Ishikawa (cell line): ENCODE measurements at regions not wholly inside any gene's neighbourhood (a gene's known extent, or its start where the extent isn't known, plus 50 kb on each side); places are given as distances from the start of the nearest gene placed in this dataset.

Experiments
- CEBPB ChIP-seq: IDR thresholded peaks from 2 replicates; pipeline ENCODE4 v1.6.1; 2012
- CREB1 ChIP-seq: IDR thresholded peaks from 2 replicates; pipeline ENCODE4 v1.6.1; 2012; ENCODE audit warnings: low read depth
- EGR1 ChIP-seq: IDR thresholded peaks from 2 replicates; pipeline ENCODE4 v1.6.1; 2012
- EP300 ChIP-seq: IDR thresholded peaks from 2 replicates; pipeline ENCODE4 v1.6.1; 2012; ENCODE audit warnings: borderline replicate concordance
- FOXM1 ChIP-seq: IDR thresholded peaks from 2 replicates; pipeline ENCODE4 v1.6.1; 2012; ENCODE audit warnings: low read depth, borderline replicate concordance
- RAD21 ChIP-seq: IDR thresholded peaks from 2 replicates; pipeline ENCODE4 v1.6.1; 2012; ENCODE audit warnings: low read depth
- TAF1 ChIP-seq: IDR thresholded peaks from 2 replicates; pipeline ENCODE4 v1.6.1; 2012; ENCODE audit warnings: low read depth, mild to moderate bottlenecking
- YY1 ChIP-seq: IDR thresholded peaks from 2 replicates; pipeline ENCODE4 v1.6.1; 2012; ENCODE audit warnings: low read depth
- ZBTB7A ChIP-seq: IDR thresholded peaks from 2 replicates; pipeline ENCODE4 v1.6.1; 2012; ENCODE audit warnings: low read depth
- TF ChIP-seq, protein P1 (sequence below): IDR thresholded peaks from 2 replicates; pipeline ENCODE4 v1.6.1; 2012
- TF ChIP-seq, protein P2 (sequence below): IDR thresholded peaks from 2 replicates; pipeline ENCODE4 v1.6.1; 2012; ENCODE audit warnings: low read depth, mild to moderate bottlenecking

- TF ChIP-seq CREB1 (no peak), EP300 (no peak), CEBPB (no peak), TAF1 (no peak), EGR1 (no peak), FOXM1 (no peak), YY1 (no peak), RAD21 (no peak), ZBTB7A (no peak)
- TF ChIP-seq, protein P1, sequence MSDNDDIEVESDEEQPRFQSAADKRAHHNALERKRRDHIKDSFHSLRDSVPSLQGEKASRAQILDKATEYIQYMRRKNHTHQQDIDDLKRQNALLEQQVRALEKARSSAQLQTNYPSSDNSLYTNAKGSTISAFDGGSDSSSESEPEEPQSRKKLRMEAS, result no peak
- TF ChIP-seq, protein P2, sequence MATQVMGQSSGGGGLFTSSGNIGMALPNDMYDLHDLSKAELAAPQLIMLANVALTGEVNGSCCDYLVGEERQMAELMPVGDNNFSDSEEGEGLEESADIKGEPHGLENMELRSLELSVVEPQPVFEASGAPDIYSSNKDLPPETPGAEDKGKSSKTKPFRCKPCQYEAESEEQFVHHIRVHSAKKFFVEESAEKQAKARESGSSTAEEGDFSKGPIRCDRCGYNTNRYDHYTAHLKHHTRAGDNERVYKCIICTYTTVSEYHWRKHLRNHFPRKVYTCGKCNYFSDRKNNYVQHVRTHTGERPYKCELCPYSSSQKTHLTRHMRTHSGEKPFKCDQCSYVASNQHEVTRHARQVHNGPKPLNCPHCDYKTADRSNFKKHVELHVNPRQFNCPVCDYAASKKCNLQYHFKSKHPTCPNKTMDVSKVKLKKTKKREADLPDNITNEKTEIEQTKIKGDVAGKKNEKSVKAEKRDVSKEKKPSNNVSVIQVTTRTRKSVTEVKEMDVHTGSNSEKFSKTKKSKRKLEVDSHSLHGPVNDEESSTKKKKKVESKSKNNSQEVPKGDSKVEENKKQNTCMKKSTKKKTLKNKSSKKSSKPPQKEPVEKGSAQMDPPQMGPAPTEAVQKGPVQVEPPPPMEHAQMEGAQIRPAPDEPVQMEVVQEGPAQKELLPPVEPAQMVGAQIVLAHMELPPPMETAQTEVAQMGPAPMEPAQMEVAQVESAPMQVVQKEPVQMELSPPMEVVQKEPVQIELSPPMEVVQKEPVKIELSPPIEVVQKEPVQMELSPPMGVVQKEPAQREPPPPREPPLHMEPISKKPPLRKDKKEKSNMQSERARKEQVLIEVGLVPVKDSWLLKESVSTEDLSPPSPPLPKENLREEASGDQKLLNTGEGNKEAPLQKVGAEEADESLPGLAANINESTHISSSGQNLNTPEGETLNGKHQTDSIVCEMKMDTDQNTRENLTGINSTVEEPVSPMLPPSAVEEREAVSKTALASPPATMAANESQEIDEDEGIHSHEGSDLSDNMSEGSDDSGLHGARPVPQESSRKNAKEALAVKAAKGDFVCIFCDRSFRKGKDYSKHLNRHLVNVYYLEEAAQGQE, result no peak
These were observed 80.6 kb upstream of the IRX4 start for GRCh38 chr5:1963358-1963757.
